ENCODE measurements at regions not wholly inside any gene's neighbourhood (a gene's known extent, or its start where the extent isn't known, plus 50 kb on each side); places are given as distances from the start of the nearest gene placed in this dataset.

GRCh38 chr13:85663856-85664255 is 135.4 kb downstream of the SLITRK6 start:
- no peak for DNase-seq

GRCh38 chr13:85662186-85662585 is 137.0 kb downstream of the SLITRK6 start:
- DNase-seq, result no peak

- DNase-seq, result no peak
Observed at GRCh38 chr13:85661675-85662074, 137.5 kb downstream of the SLITRK6 start.

- no peak for DNase-seq
Observed at GRCh38 chr13:85659493-85659892, 139.7 kb downstream of the SLITRK6 start.

GRCh38 chr13:85657942-85658341 is 141.3 kb downstream of the SLITRK6 start:
- DNase-seq, result no peak

DNA sequence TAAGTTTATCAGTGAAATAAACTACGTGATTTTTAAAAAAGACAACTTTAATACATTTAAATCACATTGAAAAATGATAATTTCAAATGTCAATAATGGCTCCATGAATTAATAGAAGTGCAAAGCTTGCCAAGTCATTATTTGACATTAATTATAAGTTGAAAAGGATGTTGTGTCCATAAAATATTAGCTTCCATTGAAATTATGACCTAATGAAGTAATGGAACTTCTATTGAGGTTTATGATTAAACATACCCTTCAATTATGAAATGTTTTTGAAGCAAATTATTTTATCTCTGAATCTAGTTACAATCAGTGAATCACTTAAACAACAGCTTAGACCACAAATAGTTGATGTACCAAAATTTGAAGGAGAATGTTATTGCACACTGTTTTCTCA is 144.2 kb downstream of the SLITRK6 start:
- DNase-seq, result no peak

- DNase-seq, result no peak
Observed at GRCh38 chr13:85654227-85654626, 145.0 kb downstream of the SLITRK6 start.

DNA sequence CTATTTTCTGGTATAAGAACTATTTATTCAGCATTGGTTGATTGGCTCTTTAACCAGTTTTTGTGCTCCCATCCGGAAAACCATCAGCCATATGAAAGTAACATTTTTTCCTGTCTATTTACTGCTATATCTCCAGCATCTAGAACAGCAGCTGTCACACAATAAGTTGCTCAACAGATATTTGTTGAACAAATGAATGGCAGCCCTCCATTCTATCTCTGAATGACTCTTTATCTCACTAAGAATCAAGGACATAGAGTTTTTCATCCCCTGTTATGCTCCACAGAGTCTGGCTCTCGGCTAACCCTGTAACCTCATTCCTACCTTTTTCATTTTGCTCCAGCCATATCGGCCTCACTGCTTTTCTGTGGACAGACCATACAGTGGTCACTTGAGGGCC is 145.5 kb downstream of the SLITRK6 start:
- DNase-seq, result no peak

DNA sequence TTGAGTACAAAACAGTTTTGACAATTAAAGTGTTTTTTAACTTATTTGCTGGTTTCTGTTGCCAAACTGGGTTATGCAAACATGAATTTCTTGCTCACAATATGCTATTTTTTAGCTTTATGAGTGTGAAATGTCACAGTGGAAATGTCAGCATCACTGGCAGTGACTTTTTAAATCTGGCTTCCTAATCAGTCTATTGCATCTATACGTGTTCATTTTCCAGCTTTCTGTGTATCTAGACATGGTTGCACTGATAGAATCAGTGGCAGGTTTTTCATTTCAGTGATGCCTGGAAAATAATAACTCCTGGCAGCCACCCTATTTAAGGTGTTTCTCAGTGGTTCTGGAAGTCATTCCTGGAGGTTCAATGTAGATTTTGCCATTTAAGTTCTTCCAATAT is 146.7 kb downstream of the SLITRK6 start:
- no peak for DNase-seq

GRCh38 chr13:85651440-85651839 is 147.8 kb downstream of the SLITRK6 start:
- no peak for DNase-seq

DNA sequence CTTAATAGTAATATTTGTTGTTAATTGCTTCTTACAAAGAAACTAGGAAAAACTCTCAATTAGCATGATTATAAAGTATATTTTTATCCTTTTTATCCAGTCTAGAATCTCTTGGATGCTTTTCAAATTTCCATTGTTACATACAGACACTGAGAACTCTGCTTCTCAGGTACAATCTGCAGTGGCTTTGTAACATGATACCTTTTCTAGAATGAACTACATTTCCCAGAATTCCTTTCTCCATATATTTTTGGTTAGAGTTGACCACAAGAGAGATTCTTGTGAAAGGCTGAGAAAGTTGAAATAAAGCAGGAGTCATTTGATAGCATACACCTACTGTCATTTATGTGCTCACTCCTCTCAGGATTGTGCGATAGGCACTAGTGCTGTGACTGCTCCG is 148.6 kb downstream of the SLITRK6 start:
- no peak for DNase-seq

- DNase-seq, result no peak
Observed at GRCh38 chr13:85640727-85641126, 158.5 kb downstream of the SLITRK6 start.

- no peak for DNase-seq
Observed at GRCh38 chr13:85638815-85639393, 160.3 kb downstream of the SLITRK6 start.

DNA sequence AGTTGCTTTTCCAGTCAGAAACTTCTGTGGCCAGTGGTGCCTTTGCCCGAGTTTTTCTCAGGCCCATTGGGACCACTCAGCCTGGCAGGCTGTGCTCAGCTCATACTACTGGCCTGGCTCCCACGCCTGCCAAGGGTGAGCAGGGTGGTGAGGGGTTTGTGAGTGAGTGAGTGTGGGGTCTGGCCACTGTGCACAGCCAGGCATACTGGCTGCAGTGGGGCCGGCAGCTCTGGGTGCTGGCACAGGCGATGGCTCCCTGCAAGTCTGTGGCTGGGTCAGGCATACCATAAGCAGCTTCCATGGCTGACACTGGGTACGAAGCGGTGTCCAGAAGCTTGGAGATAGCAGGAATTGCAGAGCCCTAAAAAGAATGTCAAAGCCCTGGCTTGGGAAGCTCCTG is 161.0 kb downstream of the SLITRK6 start:
- DNase-seq, result no peak

- no peak for DNase-seq
Observed at GRCh38 chr13:85632526-85633195, 166.6 kb downstream of the SLITRK6 start.

DNA sequence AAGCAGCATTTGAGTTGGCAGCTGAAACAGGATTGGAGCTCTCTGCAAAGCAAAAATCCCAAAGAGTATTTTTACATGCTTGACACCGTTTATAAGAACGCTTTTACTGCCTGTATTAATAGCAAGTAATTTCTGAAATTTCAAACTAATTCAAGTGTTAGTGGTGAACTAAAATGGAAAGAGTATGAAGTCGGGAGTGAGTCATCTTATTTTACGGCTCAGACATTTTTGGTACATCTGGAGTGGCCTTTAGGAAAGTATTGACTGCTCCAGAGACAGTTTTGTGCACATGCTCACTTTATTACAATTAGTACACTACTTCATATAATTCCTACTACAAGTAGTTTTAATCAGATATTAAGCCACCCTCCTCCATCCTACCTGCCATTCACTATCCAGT is 167.4 kb downstream of the SLITRK6 start:
- DNase-seq, result no peak

DNA sequence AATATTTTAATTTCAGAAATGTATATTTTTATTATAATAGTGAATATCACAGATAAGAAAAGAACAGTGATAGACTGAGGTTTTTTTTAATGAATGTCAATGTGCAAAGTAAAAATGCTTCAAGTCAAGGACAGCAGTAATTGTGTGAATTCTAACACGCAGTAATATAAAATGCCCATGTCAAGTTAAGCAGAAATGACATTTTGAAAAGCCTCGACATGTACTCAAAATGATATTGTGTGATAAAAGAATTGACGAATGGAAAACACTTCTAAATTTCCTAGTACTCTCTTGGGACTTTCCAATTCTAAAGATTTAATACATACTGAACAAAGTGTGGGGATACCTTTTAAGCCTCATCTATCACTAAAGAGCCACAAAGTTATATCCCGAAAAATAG is 172.6 kb downstream of the SLITRK6 start:
- no peak for DNase-seq

GRCh38 chr13:85619321-85619720 is 179.9 kb downstream of the SLITRK6 start:
- no peak for DNase-seq

DNA sequence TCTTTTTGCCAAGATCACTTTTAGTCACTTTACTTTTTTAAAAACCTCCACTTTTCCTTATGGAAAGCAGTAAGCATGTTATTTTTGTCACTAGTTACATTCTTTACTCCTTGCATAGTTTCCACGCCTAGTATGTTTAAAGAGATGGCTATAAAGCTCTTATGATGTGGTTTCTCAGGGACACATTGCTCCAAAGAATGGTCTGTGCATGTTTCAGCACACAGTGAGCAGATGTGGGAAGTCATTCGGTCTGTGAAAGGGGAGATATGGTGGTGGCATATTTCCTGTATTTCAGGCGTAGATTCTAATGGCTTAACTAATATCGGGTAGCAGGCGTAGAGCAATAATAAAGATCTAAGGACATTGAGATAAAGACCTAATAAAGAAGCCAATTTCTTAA is 180.7 kb downstream of the SLITRK6 start:
- no peak for DNase-seq

DNA sequence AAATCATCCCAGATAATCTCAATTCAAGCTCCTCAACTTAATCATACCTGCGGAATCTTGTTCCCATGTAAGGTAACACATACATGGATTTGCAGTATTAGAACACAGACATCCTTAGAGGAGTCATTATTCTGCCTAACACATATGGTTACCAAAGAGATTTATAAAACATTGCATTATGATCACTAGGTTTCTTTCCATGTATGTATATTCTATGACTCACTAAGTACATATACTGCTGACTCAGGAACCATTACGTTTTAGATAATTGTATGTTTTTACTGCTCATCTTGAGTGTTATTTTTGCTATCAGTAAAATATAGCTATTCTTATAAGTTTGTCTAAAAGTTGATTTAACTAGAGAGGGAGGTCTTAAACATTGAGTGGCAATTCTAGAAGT is 182.9 kb downstream of the SLITRK6 start:
- no peak for DNase-seq

DNA sequence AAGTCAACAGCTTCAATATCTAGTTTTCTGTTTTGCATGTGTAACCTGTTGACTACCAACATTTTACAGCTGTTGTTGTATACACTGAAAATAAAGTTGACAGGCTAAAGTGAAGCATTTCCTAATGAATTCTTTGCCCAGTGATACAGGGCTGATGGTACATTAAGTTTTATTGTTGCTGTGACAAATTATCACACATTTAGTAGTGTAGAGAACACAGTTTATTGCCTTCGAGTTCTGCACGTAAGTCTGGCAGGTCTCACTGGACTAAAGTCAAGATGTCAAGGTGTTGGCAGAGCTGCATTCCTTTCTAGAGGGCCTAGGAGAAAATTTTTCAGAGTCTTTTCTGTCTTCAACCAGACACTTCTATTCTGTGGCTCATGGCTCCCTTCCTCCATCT is 184.2 kb downstream of the SLITRK6 start:
- DNase-seq, result no peak

DNA sequence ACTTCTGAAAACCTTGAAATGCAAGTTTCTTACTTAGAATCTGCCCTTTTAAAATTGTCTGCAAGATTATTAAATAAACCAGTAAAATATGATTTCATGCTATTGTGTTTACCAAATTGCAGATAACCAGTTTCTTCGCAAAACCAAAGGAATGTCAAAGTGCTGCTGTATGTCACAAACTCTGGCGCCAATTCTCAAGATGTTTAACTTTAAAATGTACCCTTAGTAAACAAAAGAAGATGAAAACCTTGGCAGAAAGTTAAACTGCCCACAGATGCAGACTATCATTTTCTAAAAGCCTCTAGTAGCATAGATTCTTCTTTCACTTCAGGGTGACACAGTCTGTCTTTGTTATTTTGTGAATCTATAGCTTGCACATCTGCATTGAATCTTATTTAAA is 189.2 kb downstream of the SLITRK6 start:
- DNase-seq, result no peak

GRCh38 chr13:85608255-85608829 is 190.9 kb downstream of the SLITRK6 start:
- no peak for DNase-seq

GRCh38 chr13:85603735-85604134 is 195.5 kb downstream of the SLITRK6 start:
- DNase-seq, result no peak

- DNase-seq, result no peak
Observed at GRCh38 chr13:85601526-85601925, 197.7 kb downstream of the SLITRK6 start.

All from stimulated activated CD4-positive, alpha-beta T cell treated with anti-CD3 and anti-CD28 coated beads, Interleukin-12 subunit alpha, Interleukin-12 subunit beta, amount 100 ng/mL, for 4 hours (primary cell).